IPS-NIHi7 (cell line): ENCODE measurements at regions not wholly inside any gene's neighbourhood (a gene's known extent, or its start where the extent isn't known, plus 50 kb on each side); places are given as distances from the start of the nearest gene placed in this dataset.
A peak's percentile ranks its signal among the peaks of the same experiment; 100 is the strongest.

Experiments used
- DNase-seq: peaks from one replicate; pipeline ENCODE4 v3.0.0; 2012; ENCODE audit warnings: mixed read lengths; ENCODE audit errors: extremely low spot score

DNA sequence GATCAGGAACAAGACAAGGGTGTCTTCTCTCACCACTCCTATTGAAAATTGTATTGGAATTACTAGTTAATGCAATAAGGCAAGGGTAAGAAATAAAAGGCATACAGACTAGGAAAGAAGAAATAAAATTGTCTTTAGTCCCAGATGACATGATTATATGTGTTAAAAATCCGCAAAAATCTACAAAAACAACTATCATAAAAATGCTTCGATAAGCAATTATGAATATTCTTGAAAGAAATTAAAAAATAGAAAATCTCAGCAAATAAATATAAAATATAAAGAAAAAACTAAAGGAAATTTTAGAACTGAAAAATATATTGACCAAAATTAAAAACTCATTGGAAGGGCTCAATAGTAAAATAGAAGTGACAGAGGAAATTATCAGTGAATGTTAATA lies 243.3 kb downstream of the ZNF674 start:
- no peak for DNase-seq

DNA sequence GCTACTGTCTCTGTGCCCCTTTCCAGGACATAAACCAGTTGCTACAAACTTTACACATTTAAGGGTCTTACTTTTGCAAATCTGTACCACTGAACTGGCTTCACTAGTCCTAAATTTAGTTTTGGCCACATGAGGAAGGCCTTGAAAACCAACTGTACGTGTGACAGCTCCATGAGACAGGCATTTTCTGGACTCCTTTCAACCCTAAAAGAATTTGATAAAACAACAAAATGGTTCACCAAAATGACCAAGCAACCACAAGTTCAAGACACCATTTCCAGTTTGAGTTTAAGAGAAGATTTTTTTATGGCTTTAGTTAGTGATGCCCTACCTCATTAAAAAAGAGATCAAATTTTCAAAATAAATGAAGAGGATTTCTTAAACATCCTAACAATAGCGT lies 246.4 kb downstream of the ZNF674 start:
- DNase-seq: no peak

DNA sequence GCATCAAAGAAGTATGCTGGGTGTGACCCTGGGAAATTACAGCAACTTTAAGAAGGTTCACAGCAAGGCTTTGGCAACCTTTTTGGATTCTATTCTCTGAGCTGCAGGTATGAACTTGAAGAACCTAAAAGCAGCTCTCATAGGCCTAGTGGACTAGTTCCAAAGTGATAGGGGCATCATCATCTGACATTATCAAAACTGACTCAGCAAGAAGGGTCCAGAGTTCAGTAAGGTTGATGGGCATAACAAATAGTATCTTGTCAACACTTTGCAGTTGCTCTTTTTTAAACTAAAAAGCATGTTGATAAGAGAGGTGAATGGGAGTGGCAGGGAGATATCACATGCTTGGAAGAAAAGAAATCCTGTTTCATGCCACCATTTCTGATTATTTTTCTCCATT lies 249.3 kb downstream of the ZNF674 start:
- no peak for DNase-seq

DNA sequence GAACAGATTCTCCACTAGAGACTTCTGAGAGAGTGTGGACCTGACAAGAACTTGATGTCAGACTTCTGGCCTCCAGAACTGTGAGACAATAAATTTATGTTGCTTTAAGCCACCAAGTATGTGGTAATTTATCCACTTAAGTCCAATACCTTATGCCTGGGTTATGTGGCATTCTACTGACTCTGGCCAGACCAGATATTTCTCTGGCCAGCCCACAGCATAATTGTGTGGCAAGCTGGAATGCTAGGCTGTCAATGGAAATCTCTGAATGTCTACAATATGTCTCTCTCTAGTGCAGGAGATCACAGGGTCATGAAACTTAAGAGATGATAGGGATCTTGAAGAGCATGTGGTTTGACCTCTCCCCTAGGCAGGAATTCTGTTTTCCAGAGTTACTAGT lies 251.0 kb downstream of the ZNF674 start:
- no peak for DNase-seq

DNA sequence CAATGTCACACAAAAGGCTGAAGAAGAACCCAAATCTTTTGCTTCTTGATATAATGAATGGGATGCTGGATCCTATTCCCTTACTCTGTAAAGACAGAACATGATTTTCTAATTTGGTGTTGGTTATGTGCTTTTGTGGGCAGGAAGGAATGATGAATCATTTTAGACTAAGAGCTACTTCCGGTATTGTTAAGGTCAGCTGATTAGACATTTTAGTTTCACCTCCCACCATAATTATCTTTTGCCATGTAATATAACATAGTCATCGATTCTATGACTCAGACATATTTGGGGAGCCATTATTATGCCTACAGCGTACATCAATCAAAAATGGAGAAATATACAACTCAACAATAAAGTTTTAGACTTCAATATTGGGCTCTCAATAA lies 265.3 kb downstream of the ZNF674 start:
- DNase-seq: no peak

DNA sequence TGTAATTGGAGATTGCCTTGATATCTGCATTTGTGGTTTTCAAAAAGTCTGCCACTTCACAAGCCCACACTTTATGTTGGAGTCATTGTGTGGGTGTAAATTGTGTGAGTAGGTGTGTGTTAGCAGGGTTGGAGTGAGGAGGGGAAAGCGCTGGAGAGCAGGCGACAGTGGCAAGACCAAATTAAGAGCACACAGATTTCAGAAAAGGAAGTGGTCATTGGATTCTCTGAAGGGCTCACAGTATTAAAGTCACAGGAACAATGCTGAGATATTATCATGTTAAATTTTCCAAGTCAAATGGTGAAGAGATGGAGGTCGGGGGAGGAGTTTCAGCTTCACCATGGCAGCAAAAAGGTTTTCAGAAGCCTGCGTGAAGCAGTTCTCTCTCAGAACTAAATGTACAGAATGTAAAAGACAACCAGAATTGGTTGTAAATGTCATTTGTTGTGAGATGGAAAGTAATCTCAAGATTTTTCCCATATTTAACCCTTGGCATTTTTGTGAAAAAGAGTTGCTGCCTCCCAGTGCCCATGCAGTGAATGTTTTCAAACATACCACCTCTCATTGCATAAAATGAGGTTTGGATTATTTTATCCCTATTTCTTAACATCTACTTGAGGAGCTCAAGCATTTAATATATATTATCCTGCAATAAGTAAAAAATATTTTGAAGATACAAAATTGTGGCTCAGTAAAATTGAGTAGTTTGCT lies 265.9 kb downstream of the ZNF674 start:
- peak; percentile 30 for DNase-seq

DNA sequence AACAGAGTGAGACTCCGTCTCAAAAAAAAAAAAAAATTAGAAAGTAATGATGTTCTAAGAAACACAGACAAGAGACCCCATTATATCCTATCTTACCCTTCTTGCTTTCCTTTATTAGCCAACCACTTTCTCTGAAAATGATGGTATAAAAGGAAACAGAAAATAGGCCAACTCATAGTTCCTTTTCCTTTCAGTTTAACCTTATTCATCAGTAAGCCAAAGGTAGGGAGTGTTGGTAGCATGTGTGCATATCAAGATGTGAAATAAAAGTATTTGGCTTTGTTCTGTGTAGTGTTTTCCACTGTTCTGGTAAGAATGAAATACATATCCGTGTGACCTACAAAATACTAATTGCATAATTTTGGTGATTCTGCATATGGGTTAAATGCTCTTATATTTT lies 266.6 kb downstream of the ZNF674 start:
- no peak for DNase-seq

DNA sequence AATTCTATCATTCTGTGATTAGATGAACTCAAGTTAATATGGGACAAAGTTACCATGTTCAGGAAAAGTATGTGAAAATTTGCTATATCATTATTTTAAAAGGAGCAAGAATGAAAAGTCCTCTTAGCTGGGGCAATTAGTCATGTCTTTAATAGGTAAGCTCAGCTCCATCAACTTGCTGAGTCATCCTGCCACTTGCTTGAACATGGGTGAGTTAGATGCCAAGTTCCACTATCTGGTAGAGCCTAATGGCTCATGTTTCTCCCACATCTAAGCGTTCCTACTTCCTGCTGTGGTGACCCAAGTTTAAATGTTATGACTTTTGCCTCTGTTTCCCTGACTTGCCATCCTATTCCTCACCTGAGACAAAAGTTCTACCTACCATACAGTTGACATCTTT lies 276.8 kb downstream of the ZNF674 start:
- DNase-seq: no peak

DNA sequence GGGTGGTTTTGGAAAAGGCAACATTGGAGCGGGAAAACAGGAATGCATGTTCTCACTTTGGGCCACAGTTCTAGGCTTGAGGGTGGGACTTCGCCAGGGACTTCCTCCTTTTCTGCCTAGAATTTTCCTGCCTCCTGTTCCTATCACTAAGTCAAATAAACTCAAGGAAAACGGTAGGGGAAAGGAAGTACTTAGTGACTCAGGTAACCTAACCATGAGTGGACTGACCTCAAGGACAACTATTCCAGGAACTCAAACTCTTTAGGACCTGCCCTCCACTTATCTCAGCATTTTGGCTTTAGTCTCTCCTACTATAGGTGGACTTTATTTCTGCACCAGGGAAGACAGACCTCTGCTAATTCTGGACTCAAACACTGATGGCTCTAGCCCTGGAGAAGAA lies 281.7 kb downstream of the ZNF674 start:
- no peak for DNase-seq

DNA sequence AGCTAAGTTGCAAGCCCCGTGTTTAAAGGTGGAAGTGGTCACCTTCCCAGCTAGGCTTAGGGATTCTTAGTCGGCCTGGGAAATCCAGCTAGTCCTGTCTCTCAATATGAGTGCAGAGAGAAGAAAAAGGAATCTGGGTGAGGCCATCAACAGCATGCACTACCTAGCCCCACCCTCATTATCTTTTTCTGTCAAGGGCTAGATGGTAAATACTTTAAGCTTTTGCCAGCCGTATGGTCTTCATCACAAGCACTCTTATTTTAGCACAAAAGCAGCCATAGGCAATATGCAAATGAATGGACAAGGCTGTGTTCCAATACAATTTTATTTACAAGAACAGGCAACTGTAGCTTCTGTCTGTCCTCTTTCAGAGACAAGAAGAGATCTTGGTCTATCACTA lies 282.9 kb downstream of the ZNF674 start:
- no peak for DNase-seq

DNA sequence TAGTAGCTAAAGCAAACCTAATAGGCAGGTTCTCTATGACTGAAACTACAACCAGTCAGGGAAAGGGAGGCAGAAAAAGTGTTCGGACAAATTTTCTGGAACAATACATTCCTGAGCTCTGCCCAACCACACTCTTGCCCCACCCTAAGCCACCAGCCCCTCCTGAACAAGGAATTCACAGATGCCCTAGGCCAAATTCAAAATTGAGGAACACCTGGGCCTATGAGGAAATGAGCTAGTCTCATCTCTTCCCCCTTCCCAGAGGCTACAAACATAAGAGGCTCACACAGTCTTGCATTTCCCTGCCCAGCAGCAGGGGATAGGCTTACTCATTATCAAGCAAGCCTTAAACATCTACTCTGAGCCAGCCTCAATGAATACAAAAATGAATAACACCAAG lies 284.7 kb downstream of the ZNF674 start:
- DNase-seq: no peak

DNA sequence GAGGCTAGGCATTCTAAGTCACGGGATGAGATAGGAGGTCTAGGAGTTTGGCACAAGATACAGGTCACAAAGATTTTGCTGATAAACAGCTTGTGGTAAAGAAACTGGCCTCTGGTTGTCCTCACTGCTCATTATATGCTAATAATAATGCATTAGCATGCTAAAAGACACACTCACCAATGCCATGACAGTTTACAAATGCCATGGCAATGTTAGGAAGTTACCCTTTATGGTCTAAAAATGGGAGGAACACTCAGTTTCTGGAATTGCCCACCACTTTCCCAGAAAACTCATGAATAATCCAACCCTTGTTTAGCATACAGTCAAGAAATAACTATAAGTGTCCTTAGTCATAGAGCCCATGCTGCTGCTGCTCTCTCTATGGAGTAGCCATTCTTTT lies 286.9 kb downstream of the ZNF674 start:
- DNase-seq: no peak

DNA sequence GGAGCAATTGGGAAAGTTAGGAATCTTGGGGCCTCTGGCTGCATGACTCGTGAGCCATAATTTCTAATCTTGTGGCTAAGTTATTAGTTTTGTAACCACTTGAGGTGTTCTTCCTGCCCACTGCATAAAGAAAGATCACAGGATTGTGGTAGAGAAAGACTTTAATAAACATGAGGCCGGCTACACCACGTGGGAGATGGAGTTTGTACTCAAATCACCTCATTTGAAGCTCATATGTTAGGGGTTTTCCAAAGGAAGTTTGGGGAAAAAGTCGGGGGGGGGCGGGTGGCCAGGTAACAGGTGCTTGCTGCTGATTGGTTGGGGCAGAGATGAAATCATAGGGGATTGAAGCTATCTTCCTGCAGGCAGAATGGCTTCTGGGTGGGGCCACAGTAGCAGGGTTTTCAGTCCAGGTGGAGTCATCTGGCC lies 287.8 kb downstream of the ZNF674 start:
- no peak for DNase-seq

DNA sequence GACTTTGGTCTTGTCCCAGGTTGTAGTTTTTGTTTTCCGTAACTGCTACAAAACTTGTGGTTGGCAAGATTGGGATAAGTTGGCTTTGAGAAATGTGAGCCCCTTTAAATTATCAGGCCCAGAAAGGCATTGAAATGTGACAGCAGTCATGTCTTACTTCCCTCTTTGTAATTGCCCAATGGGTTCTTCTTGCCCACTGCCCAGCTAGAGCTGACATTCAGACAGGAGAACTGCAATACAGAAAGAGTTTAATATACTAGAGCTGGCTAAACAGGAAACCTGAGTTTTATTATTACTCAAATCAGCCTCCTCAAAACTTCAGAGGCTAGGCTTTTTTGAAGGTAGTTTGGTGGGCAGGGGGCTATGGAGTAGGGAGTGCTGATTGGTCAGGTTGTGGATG lies 288.3 kb downstream of the ZNF674 start:
- DNase-seq: no peak

DNA sequence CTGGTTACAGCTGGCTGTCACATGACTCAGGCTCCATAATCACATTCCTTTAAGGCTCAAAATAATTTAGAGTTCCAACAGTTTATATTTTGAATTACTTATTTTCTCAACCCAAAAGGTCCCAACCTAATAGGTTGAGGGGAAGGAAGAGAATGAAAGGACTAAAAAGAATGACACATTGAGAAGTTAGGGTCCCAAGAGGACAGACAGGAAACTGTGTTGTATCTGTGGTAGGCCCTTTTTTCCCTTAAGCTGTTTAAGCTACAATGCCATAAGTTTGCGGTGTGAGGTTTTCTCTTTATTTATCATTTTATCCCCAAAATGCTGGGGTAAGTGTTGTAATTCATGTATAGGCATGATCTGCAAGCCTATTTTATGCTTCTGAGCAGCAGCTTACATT lies 290.2 kb downstream of the ZNF674 start:
- DNase-seq: no peak

DNA sequence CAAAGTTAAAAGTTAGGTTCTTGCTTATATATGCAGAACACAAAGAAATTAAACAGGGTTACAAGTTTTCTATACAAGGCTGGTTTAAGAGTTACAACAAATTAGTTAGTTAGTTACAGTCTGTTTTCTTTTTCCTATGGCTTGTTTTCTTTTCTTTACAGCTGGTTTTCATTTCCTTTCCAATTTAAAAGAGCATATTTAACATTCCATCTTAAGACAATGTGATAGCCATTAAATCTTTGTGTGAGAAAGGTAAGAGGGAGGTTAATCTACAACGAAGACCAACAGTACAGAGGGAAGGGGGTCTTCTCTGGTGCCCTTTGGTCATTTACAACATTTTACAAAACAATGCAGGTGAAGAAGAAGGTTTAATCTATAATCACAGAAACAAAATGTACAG lies 290.6 kb downstream of the ZNF674 start:
- DNase-seq: no peak

DNA sequence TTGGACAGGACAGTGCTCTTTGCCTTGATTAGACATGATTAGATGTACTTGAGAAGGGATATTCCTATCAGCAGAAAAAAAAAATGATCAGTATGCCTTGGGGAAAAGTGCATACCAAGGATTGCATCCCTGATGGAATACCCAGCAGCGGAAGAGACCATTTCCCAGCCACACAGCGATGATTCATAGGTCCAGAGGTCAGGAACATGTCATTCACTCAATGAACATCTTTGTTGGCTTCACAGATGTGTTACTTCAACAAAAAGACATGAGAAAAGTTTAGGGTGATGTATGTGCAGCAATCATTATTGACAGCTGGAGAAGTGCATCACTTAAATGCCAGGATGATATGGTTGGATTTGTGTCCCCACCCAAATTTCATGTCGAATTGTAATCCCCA lies 293.5 kb downstream of the ZNF674 start:
- DNase-seq: no peak

DNA sequence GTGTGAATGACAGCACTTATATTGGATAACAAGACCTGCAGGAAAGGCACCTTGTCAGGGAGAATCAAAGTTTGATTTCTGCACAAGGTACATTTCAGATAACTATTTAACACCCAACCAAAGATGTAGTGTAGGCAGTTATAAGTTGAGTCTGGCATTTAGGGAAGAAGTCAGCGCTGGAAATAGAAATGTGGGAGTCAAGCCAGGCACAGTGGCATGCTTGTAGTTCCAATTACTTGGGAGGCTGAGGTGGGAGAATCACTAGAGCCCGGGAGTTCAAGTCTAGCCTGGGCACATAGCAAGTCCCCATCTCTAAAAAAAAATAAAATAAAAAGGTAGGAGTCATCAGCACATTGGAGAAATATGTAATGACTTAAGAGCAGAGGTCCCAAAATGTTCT lies 295.1 kb downstream of the ZNF674 start:
- no peak for DNase-seq

DNA sequence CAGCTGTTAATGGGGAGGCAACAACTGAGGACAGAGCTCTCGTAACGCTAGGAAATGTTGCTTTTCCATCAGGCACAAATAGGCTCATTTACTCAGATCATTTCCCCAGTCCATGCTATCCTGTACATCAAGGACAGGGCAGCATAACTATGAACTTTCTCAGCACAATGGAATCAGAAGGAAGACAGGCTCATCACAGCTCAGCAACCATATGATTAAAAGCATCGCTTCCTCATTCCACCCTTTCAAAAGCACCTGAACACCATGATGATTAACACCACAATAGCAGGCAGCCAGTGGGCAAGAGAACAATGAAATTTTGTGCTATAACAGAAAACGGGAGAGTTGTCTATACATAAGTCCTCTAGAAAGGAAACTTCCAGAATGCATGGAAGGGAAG lies 297.8 kb downstream of the ZNF674 start:
- DNase-seq: no peak

DNA sequence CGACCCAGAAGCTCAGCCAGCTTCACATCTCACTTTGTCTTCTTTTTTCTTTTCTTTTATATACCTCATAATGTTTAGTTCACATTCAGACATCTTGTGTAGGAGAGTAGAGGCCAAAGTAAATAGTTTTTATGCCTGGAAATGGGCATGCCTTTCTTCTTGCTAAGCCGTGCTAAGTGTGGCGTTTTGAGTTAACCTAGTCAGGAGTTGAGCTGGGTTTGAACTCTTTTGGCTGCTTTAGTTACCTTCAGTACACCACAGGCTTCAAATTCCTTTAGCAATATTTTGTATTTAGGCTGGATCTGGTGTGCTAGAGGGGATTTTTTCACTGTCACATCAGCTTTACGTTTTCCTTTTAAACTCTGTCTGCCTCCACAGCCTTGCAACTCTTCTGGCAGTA lies 300.8 kb downstream of the ZNF674 start:
- no peak for DNase-seq

DNA sequence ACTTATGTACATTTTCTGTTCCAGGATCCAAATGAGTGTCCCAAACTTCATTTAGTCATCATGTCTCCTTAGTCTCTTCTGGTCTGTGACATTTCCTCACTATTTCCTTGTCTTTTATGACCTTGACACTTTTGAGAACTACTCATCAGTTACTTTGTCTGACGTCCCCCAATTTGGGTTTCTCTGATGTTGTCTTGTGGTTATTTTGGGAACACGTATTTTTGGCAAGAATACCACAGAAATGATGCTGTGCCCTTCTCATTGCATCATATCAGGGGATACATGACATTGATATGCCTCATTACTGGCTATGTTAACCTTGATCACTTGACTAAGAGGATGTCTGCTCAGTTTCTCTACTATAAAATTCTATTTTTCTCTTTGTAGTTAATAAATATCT lies 308.8 kb downstream of the ZNF674 start:
- no peak for DNase-seq

DNA sequence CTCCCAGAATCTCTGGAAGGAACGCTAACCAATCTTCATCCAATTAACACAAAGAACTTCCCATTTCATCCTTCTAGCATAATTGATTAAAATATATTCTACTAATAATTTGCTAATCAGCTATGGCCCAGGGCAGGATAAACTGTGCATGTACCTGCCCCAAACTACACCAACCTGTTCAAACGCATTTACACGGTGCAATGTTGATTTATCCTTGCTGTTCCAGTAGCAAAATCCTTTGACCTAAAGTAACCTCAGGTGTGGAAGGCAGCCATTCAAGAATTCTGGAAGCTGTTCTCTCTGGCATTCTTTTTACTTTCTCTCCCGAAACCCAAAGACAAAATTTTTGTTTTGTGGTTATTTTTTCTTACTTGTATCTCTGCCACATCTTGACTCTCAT lies 309.4 kb downstream of the ZNF674 start:
- DNase-seq: no peak

DNA sequence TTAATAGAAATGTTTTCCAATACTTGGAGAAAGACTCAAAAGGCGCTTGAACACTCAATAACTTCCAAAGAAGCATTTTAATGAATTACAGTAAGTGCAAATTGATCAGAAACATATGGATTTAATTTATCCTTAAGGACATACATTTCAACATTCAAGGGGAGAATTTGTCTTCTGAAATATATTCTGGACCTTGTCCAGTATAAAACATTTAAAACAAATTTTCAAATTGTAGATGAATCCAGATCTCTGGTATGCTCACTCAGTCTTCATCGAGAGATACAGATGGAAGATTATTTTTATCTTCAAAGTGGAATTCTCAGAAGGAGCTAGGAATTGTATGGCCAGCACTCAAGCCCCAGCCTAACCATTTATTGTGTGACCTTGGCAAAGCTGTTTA lies 310.4 kb downstream of the ZNF674 start:
- no peak for DNase-seq

DNA sequence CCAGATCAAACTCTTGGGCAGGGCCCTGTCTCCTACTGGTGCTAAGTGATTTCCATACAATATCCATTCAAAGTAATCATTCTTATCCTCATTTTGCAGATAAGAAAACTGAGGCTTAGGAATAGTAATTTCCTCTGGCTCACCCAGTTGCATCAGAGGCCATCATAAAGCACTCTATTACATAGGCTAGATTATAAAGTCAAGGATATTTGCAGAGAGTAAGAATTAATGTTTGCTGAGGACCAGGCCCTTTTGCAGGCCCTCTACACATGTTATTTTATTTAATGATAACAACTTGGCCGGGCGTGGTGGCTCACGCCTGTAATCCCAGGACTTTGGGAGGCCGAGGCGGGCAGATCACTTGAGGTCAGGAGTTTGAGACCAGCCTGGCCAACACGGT lies 316.8 kb downstream of the ZNF674 start:
- no peak for DNase-seq
